ENCODE measurements at regions not wholly inside any gene's neighbourhood (a gene's known extent, or its start where the extent isn't known, plus 50 kb on each side); places are given as distances from the start of the nearest gene placed in this dataset.
"Not testable (repeated sequence)": the region's sequence is repeated elsewhere in the genome, so short reads cannot be mapped to it uniquely, and the experiment has no call there.

DNA sequence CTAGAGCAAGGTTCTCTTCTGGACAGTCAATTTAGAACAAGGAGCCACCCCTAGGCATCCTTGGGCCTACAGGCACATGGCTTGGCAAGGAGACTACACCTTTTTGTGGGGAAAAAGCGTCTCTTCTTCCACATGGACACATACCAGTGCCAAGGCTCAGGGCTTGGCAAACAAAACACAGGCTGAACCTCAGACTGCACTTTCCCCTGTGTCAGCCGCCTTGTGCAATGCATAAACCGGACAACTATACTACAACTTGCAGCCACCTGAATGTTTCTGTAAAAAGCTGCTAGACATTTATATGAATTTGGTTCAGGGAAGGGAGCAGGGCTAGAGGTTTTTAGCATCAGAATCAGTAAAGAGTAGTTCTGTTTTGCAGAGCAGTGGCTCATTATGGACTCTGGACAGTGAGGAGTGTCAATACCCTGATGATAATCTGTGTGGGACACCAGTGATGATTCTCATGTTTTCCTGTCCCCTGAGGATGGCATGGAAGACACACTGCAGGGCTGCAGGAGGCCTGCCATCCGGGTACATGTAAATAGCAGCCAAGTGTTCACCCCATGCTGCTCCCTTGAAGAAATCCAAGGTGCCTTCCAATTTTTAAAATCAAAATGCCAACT, 118.9 kb downstream of the GATA3 start:
- no peak for DNase-seq (ENCODE audit: low spot score)
- TF ChIP-seq, protein P1, sequence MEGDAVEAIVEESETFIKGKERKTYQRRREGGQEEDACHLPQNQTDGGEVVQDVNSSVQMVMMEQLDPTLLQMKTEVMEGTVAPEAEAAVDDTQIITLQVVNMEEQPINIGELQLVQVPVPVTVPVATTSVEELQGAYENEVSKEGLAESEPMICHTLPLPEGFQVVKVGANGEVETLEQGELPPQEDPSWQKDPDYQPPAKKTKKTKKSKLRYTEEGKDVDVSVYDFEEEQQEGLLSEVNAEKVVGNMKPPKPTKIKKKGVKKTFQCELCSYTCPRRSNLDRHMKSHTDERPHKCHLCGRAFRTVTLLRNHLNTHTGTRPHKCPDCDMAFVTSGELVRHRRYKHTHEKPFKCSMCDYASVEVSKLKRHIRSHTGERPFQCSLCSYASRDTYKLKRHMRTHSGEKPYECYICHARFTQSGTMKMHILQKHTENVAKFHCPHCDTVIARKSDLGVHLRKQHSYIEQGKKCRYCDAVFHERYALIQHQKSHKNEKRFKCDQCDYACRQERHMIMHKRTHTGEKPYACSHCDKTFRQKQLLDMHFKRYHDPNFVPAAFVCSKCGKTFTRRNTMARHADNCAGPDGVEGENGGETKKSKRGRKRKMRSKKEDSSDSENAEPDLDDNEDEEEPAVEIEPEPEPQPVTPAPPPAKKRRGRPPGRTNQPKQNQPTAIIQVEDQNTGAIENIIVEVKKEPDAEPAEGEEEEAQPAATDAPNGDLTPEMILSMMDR (IDR thresholded peaks at IDR 0.05; ENCODE audit: extremely low read depth, missing control alignments) = no peak

DNA sequence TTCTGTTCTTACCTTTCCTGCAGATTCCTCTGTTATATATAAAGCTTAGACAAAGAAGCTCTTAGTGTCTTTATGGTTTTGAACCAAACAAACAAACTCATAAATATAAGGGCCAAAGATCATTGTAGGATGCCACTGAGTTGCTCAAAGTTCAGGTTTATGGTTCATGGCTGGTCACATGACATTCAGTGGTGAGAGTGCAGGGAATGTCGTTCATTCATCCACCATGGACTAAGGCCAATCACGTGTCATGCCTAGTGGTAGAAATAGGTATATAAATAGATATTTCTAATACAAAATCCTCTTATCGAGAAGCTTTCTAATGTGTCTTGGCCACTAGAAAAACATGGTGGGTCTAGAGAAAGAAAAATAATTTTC, 119.4 kb downstream of the GATA3 start:
- DNase-seq (ENCODE audit: low spot score) = no peak

DNA sequence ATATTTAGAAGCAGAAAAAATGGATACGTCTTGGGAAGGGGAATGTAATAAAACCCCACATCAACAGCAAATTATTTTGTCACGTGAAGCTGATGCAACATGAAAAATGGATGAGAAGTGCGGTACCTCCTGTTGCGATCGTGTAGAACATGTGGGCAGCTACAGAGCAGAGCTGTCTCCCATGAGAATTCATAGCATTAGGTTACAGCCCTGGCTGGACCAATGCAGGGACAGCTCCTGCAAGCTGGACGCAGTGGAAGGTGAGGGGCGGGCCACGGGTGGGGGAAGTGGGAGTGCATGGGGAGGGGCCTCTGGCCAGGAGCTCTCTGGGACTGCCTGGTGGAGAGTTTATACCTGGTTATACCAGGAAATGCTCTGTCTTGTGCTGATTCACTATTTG, 120.3 kb downstream of the GATA3 start:
- no peak for DNase-seq (ENCODE audit: low spot score)

More for the DNA sequence above, 119.4 kb downstream of the GATA3 start:
- TF ChIP-seq, protein P1 (IDR thresholded peaks at IDR 0.05; ENCODE audit: extremely low read depth, missing control alignments) = no peak

GRCh38 chr10:8177526-8177925, 123.0 kb downstream of the GATA3 start:
- not testable (repeated sequence) for DNase-seq (ENCODE audit: low spot score)

More for the DNA sequence above, 120.3 kb downstream of the GATA3 start:
- TF ChIP-seq, protein P1 (IDR thresholded peaks at IDR 0.05; ENCODE audit: extremely low read depth, missing control alignments) = no peak

DNA sequence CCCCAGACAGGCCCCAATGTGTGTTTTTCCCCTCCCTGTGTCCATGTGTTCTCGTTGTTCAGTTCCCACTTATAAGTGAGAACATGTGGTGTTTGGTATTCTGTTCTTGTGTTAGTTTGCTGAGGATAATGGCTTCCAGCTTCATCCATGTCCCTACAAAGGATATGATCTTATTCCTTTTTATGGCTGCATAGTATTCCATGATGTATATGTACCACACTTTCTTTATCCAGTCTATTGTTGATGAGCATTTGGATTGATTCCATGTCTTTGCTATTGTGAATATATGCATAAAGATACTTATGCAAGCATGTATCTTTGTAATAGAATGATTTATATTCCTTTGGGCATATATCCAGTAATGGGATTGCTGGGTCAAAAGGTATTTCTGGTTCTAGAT, 125.3 kb downstream of the GATA3 start:
- not testable (repeated sequence) for DNase-seq (ENCODE audit: low spot score)

- TF ChIP-seq, protein P1 (IDR thresholded peaks at IDR 0.05; ENCODE audit: extremely low read depth, missing control alignments) = no peak
- DNase-seq (ENCODE audit: low spot score) = no peak
Measured at GRCh38 chr10:8180360-8181109, 126.0 kb downstream of the GATA3 start.

- no peak for DNase-seq (ENCODE audit: low spot score)
- TF ChIP-seq, protein P1 (IDR thresholded peaks at IDR 0.05; ENCODE audit: extremely low read depth, missing control alignments) = no peak
Measured at GRCh38 chr10:8181496-8182157, 127.1 kb downstream of the GATA3 start.

DNA sequence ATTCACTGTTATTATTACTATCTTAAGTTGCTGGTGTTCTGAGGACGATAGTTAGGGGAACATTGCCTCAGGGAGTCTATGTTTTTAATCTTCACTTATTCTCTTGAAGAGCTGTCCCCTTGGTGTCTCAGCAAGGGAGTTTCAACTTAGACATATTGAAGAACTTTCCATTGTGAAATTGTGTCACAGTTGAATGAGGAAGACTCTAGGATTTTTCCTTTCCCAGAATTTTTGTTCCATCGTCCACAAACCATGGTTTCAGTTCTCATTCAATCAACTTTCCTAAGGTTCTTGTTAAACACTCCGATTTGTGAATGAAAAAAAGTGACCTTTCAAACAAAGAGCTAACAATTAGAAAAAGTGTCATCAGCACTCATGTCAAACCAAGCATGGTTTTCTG, 128.3 kb downstream of the GATA3 start:
- no peak for DNase-seq (ENCODE audit: low spot score)
- TF ChIP-seq, protein P1 (IDR thresholded peaks at IDR 0.05; ENCODE audit: extremely low read depth, missing control alignments) = no peak

Measured in GM20000 (cell line).